H9 (cell line): ENCODE measurements at regions not wholly inside any gene's neighbourhood (a gene's known extent, or its start where the extent isn't known, plus 50 kb on each side); places are given as distances from the start of the nearest gene placed in this dataset.

Experiments
- DNase-seq: peaks from one replicate; pipeline ENCODE4 v3.0.0-alpha.2; 2017
- H2AFZ ChIP-seq: one replicate; pipeline ENCODE4 v1.6.1; 2013; ENCODE audit warnings: mild to moderate bottlenecking, low read length, control low read depth, moderate library complexity
- H2AK5ac ChIP-seq: 2 replicates; pipeline ENCODE4 v1.6.1; 2013; ENCODE audit warnings: low read length, control low read depth, mixed read lengths; ENCODE audit not compliant: insufficient read length
- H2BK120ac ChIP-seq: one replicate; pipeline ENCODE4 v1.6.1; 2013; ENCODE audit warnings: low read depth, mild to moderate bottlenecking, low read length, control low read depth, inconsistent platforms; ENCODE audit not compliant: poor library complexity, severe bottlenecking
- H2BK12ac ChIP-seq: 2 replicates; pipeline ENCODE4 v1.6.1; 2013; ENCODE audit warnings: low read length, control low read depth, mixed read lengths, low read depth; ENCODE audit not compliant: insufficient read length
- H2BK15ac ChIP-seq: 2 replicates; pipeline ENCODE4 v1.6.1; 2013; ENCODE audit warnings: low read depth, low read length, control low read depth
- H2BK20ac ChIP-seq: one replicate; pipeline ENCODE4 v1.6.1; 2013; ENCODE audit warnings: low read depth, mild to moderate bottlenecking, low read length, control low read depth, inconsistent platforms; ENCODE audit not compliant: poor library complexity, severe bottlenecking
- H2BK5ac ChIP-seq: 2 replicates; pipeline ENCODE4 v1.6.1; 2013; ENCODE audit warnings: low read length, control low read depth, mixed read lengths; ENCODE audit not compliant: insufficient read length
- H3K14ac ChIP-seq: 2 replicates; pipeline ENCODE4 v1.6.1; 2013; ENCODE audit warnings: low read length, control low read depth; ENCODE audit not compliant: insufficient read depth
- H3K18ac ChIP-seq: 2 replicates; pipeline ENCODE4 v1.6.1; 2013; ENCODE audit warnings: low read depth, mild to moderate bottlenecking, mixed read lengths, low read length, control low read depth; ENCODE audit not compliant: insufficient read length
- H3K23ac ChIP-seq: 2 replicates; pipeline ENCODE4 v1.6.1; 2013; ENCODE audit warnings: low read length, control low read depth, mixed read lengths, low read depth; ENCODE audit not compliant: insufficient read length
- H3K23me2 ChIP-seq: 2 replicates; pipeline ENCODE4 v1.6.1; 2013; ENCODE audit warnings: low read depth, mild to moderate bottlenecking, mixed read lengths, low read length, control low read depth; ENCODE audit not compliant: insufficient read length, poor library complexity, severe bottlenecking
- H3K27ac ChIP-seq: 2 replicates; pipeline ENCODE4 v1.5.1; 2013; ENCODE audit warnings: low read length, control low read depth, mixed read lengths, low read depth; ENCODE audit not compliant: insufficient read length
- H3K27me3 ChIP-seq: 2 replicates; pipeline ENCODE4 v1.6.1; 2013; ENCODE audit warnings: low read length, control low read depth, inconsistent platforms; ENCODE audit not compliant: insufficient read depth
- H3K4ac ChIP-seq: 2 replicates; pipeline ENCODE4 v1.6.1; 2013; ENCODE audit warnings: low read depth, mild to moderate bottlenecking, control low read depth, inconsistent platforms, low read length, moderate library complexity
- H3K4me1 ChIP-seq: 2 replicates; pipeline ENCODE4 v1.6.1; 2013; ENCODE audit warnings: low read length, control low read depth, inconsistent platforms; ENCODE audit not compliant: insufficient read depth
- H3K4me2 ChIP-seq: 2 replicates; pipeline ENCODE4 v1.6.1; 2013; ENCODE audit warnings: low read length, control low read depth, mixed read lengths; ENCODE audit not compliant: insufficient read length, insufficient read depth
- H3K56ac ChIP-seq: 2 replicates; pipeline ENCODE4 v1.6.1; 2013; ENCODE audit warnings: low read depth, mild to moderate bottlenecking, mixed read lengths, low read length, control low read depth; ENCODE audit not compliant: insufficient read length
- H3K79me1 ChIP-seq: 2 replicates; pipeline ENCODE4 v1.6.1; 2013; ENCODE audit warnings: low read depth, mild to moderate bottlenecking, moderate library complexity, low read length, control low read depth, inconsistent platforms; ENCODE audit not compliant: insufficient read depth, poor library complexity, severe bottlenecking
- H3K79me2 ChIP-seq: 2 replicates; pipeline ENCODE4 v1.6.1; 2013; ENCODE audit warnings: low read length, control low read depth, inconsistent platforms; ENCODE audit not compliant: insufficient read depth
- H3K9ac ChIP-seq: 2 replicates; pipeline ENCODE4 v1.6.1; 2013; ENCODE audit warnings: low read length, control low read depth, mixed read lengths; ENCODE audit not compliant: insufficient read length; ENCODE audit errors: extremely low read depth
- H3K9me3 ChIP-seq: one replicate; pipeline ENCODE4 v1.6.1; 2013; ENCODE audit warnings: low read depth, low read length, inconsistent platforms; ENCODE audit not compliant: control insufficient read depth
- H3T11ph ChIP-seq: one replicate; pipeline ENCODE4 v1.6.1; 2013; ENCODE audit warnings: mild to moderate bottlenecking, low read length, control low read depth, inconsistent platforms
- H4K20me1 ChIP-seq: one replicate; pipeline ENCODE4 v1.6.1; 2013; ENCODE audit not compliant: control insufficient read depth, insufficient read length, insufficient read depth
- H4K5ac ChIP-seq: 2 replicates; pipeline ENCODE4 v1.6.1; 2013; ENCODE audit warnings: low read depth, mild to moderate bottlenecking, mixed read lengths, low read length, control low read depth; ENCODE audit not compliant: insufficient read length
- H4K8ac ChIP-seq: replicated peaks from 2 replicates; pipeline ENCODE4 v1.6.1; 2013; ENCODE audit warnings: low read length, control low read depth, mixed read lengths, low read depth; ENCODE audit not compliant: insufficient read length
- H4K91ac ChIP-seq: 2 replicates; pipeline ENCODE4 v1.6.1; 2013; ENCODE audit warnings: low read depth, mild to moderate bottlenecking, moderate library complexity, mixed read lengths, low read length, control low read depth; ENCODE audit not compliant: insufficient read length
- H3K27ac Mint-ChIP-seq, 3 experiments: 2 replicates in 2 of 3; 3 replicates in 1 of 3; pipeline ENCODE4 v1.8.0; 2020 to 2021; ENCODE audit warnings: mixed read lengths in 3 of 3, mild to moderate bottlenecking in 1 of 3, moderate library complexity in 1 of 3
- H3K27me3 Mint-ChIP-seq: 2 replicates; pipeline ENCODE4 v1.8.0; 2021; ENCODE audit warnings: low read depth, mild to moderate bottlenecking, moderate library complexity, mixed read lengths
- H3K36me3 Mint-ChIP-seq, 3 experiments: 2 replicates in 2 of 3; 3 replicates in 1 of 3; pipeline ENCODE4 v1.8.0; 2020 to 2021; ENCODE audit warnings: low read depth in 3 of 3, mixed read lengths in 3 of 3; ENCODE audit not compliant: insufficient read depth in 1 of 3
- H3K4me1 Mint-ChIP-seq, 2 experiments: 2 replicates each; pipeline ENCODE4 v1.8.0; 2020; ENCODE audit warnings: mixed read lengths in 2 of 2
- H3K4me3 Mint-ChIP-seq, 2 experiments: 2 replicates in 1 of 2; 3 replicates in 1 of 2; pipeline ENCODE4 v1.8.0; 2020 to 2021; ENCODE audit warnings: mild to moderate bottlenecking in 2 of 2, mixed read lengths in 2 of 2, moderate library complexity in 1 of 2
- H3K9me3 Mint-ChIP-seq, 2 experiments: 2 replicates in 1 of 2; 3 replicates in 1 of 2; pipeline ENCODE4 v1.8.0; 2020; ENCODE audit warnings: mild to moderate bottlenecking in 2 of 2, mixed read lengths in 2 of 2, moderate library complexity in 1 of 2
- WGBS: extraction: QIAGEN DNeasy Blood & Tissue Kit; methylation state at CpG from one replicate; pipeline ENCODE4 v1.1.7; 2013; ENCODE audit warnings: missing lambda C conversion rate, low lambda C conversion rate, mixed read lengths; ENCODE audit not compliant: insufficient read length; ENCODE audit errors: extremely low coverage; 5-methylcytosine and 5-hydroxymethylcytosine counted together
- TF ChIP-seq, protein P1 (sequence below): fragments of 200-600 bp; sonication (generic); conservative IDR thresholded peaks from 3 replicates; pipeline ENCODE4 v1.8.0; 2021; ENCODE audit warnings: antibody characterized with exemption, mild to moderate bottlenecking

DNA sequence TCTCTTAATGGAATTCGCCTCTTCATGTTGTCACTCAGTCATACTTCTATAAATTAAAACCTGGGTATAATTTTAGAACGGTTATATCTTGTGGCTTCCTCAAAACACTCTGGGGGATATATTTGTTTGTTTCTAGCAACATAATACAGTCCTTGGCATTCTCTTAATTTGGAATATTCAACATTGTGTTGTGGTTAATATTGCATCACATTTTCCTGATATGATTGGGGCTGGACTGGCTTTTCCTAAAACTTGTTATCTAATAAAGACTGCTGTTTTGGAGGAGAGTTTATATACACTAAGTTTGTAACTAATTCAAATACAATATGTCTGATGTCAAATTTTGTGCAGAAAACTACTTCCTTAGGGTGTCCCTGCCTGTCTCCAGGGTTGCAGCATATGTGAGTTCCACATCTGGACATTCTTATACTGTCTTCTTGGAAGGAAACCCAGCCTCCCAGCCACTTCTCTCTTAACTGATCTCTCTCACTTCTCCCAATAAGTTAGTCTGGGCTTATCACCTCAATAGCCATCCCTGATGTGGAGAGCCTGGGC lies 892.6 kb downstream of the MRPL39 start:
- TF ChIP-seq, protein P1, sequence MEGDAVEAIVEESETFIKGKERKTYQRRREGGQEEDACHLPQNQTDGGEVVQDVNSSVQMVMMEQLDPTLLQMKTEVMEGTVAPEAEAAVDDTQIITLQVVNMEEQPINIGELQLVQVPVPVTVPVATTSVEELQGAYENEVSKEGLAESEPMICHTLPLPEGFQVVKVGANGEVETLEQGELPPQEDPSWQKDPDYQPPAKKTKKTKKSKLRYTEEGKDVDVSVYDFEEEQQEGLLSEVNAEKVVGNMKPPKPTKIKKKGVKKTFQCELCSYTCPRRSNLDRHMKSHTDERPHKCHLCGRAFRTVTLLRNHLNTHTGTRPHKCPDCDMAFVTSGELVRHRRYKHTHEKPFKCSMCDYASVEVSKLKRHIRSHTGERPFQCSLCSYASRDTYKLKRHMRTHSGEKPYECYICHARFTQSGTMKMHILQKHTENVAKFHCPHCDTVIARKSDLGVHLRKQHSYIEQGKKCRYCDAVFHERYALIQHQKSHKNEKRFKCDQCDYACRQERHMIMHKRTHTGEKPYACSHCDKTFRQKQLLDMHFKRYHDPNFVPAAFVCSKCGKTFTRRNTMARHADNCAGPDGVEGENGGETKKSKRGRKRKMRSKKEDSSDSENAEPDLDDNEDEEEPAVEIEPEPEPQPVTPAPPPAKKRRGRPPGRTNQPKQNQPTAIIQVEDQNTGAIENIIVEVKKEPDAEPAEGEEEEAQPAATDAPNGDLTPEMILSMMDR, result no peak
- H3K23me2 ChIP-seq, result no peaks in the 10 kb centered on the region
- H4K91ac ChIP-seq, result no peak overlapping the region
- no peak overlapping the region for H2AK5ac ChIP-seq
- no peak overlapping the region for H3K14ac ChIP-seq
- Mint-ChIP-seq H3K4me3 (no peak overlapping the region), H3K27me3 (no peaks in the 10 kb centered on the region), H3K4me1 (peaks cover 0 to 6% of the 10 kb centered on the region in 2 experiments; a peak in 2 of 4 replicates), H3K27ac (no peak overlapping the region), H3K36me3 (peaks cover 0 to 7% (median 0%) of the 10 kb centered on the region in 3 experiments; a peak in 1 of 7 replicates), H3K9me3 (peaks cover 43 to 61% of the 10 kb centered on the region in 2 experiments)
- no peaks in the 10 kb centered on the region for H3K79me1 ChIP-seq
- H2BK15ac ChIP-seq, result no peak overlapping the region
- no peak overlapping the region for H3K4ac ChIP-seq
- no peak overlapping the region for H3K9ac ChIP-seq
- no peak overlapping the region for H3K23ac ChIP-seq
- H3T11ph ChIP-seq, result no peak overlapping the region
- H2BK120ac ChIP-seq, result no peak overlapping the region
- H3K27me3 ChIP-seq, result no peaks in the 10 kb centered on the region
- no peak overlapping the region for H2BK20ac ChIP-seq
- no peaks in the 10 kb centered on the region for H3K79me2 ChIP-seq
- no CpG with 5 or more reads among the region's 2 CpGs for WGBS
- no peak for DNase-seq
- no peak overlapping the region for H2AFZ ChIP-seq
- H3K9me3 ChIP-seq, result no peaks in the 10 kb centered on the region
- no peak overlapping the region for H3K4me2 ChIP-seq
- H2BK5ac ChIP-seq, result no peak overlapping the region
- H4K5ac ChIP-seq, result no peak overlapping the region
- no peak overlapping the region for H2BK12ac ChIP-seq
- H3K4me1 ChIP-seq, result no peaks in the 10 kb centered on the region
- no peak overlapping the region for H3K56ac ChIP-seq
- H3K18ac ChIP-seq, result no peak overlapping the region
- H3K27ac ChIP-seq, result no peak overlapping the region
- H4K8ac ChIP-seq, result no peak overlapping the region
- no peaks in the 10 kb centered on the region for H4K20me1 ChIP-seq
